ENCODE measurements at regions not wholly inside any gene's neighbourhood (a gene's known extent, or its start where the extent isn't known, plus 50 kb on each side); places are given as distances from the start of the nearest gene placed in this dataset.

GRCh38 chr6:67898875-67899274, 736.2 kb upstream of the ADGRB3 start:
- H3K4me3 ChIP-seq (ENCODE audit: low read depth, low read length): no peak overlapping the region
- DNase-seq (ENCODE audit: low read depth, low spot score): no peak
- TF ChIP-seq, protein P1, sequence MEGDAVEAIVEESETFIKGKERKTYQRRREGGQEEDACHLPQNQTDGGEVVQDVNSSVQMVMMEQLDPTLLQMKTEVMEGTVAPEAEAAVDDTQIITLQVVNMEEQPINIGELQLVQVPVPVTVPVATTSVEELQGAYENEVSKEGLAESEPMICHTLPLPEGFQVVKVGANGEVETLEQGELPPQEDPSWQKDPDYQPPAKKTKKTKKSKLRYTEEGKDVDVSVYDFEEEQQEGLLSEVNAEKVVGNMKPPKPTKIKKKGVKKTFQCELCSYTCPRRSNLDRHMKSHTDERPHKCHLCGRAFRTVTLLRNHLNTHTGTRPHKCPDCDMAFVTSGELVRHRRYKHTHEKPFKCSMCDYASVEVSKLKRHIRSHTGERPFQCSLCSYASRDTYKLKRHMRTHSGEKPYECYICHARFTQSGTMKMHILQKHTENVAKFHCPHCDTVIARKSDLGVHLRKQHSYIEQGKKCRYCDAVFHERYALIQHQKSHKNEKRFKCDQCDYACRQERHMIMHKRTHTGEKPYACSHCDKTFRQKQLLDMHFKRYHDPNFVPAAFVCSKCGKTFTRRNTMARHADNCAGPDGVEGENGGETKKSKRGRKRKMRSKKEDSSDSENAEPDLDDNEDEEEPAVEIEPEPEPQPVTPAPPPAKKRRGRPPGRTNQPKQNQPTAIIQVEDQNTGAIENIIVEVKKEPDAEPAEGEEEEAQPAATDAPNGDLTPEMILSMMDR (IDR thresholded peaks at IDR 0.05; ENCODE audit: insufficient read depth, low read length, missing control alignments): no peak
- ChIA-PET CTCF (no interaction called here), POLR2A (no interaction called here)

DNA sequence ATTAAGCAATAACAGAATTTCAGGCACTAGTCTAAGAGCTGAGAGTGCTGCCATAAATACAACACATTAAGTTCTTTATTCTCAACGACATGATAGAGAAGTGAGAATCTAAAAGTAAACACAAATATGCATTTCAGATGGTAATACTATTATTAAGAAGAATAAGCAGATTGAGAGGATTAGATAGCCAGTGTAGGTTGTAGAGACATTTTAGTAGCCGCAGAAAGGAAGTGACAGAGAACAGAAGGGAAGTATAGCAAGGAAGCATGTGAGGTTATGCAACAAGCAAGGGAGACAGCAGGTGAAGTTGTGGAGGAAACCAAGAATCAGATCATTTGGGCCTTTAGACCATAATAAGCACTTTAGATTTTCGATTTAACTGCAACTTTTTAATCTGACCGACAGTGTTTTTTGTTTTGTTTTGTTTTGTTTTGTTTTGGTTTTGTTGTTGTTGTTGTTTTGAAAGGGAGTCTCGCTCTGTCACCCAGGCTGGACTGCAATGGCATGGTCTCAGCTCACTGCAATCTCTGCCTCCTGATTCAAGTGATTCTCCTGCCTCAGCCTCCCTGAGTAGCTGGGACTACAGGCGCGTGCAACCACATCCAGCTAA, 737.0 kb upstream of the ADGRB3 start:
- POLR2A ChIA-PET: no interaction called here
- DNase-seq (ENCODE audit: low read depth, low spot score): no peak
- TF ChIP-seq, protein P1 (IDR thresholded peaks at IDR 0.05; ENCODE audit: insufficient read depth, low read length, missing control alignments): no peak
- no peak overlapping the region for H3K4me3 ChIP-seq (ENCODE audit: low read depth, low read length)
- CTCF ChIA-PET: no interaction called here

- no peak for DNase-seq (ENCODE audit: low read depth, low spot score)
- CTCF ChIA-PET: no interaction called here
Measured at GRCh38 chr6:67896476-67896875, 738.6 kb upstream of the ADGRB3 start.

GRCh38 chr6:67889682-67889995, 745.4 kb upstream of the ADGRB3 start:
- CTCF ChIA-PET: no interaction called here
- no peak overlapping the region for H3K4me3 ChIP-seq (ENCODE audit: low read depth, low read length)
- DNase-seq (ENCODE audit: low read depth, low spot score): no peak
- POLR2A ChIA-PET: no interaction called here
- TF ChIP-seq, protein P1 (IDR thresholded peaks at IDR 0.05; ENCODE audit: insufficient read depth, low read length, missing control alignments): no peak

More at GRCh38 chr6:67896476-67896875, 738.6 kb upstream of the ADGRB3 start:
- POLR2A ChIA-PET: no interaction called here
- TF ChIP-seq, protein P1 (IDR thresholded peaks at IDR 0.05; ENCODE audit: insufficient read depth, low read length, missing control alignments): no peak
- no peak overlapping the region for H3K4me3 ChIP-seq (ENCODE audit: low read depth, low read length)

DNA sequence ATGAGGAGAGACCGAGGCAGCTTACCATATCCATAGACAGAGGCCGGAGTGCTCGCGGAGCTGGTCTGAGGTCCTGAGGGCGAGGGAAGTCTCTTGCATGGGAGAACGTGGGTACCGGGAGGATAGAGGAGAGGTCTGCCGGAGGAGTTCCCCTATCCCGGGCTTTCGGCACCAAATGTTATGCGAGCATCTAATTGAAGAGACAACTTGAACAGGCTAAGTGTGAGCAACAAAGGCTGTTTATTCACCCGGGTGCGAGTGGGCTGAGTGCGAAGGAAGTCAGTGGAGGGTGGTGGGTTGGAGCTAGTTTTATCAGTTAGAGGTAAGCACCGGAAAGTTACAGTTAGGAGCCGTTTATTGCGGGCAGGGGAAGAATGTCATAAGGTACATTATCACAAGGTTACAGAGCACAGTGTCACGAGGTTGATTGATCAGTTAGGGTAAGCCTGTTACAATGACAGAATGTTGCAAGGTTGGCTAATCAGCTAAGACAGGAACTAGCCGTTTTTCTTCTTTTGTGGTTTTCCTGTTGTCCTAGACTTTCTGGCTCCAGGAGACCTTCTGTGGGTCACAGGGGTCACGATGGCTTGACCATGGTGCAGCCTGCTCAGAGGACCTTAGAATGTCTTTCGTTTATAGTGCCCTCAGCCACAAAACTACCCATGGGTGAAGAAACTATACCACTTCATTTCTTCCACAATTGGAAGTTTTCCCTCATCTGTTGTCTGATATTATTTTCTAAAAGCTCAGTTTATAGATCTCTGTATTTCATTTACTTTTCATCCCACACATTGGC, 746.0 kb upstream of the ADGRB3 start:
- CTCF ChIA-PET: no interaction called here
- DNase-seq (ENCODE audit: low read depth, low spot score): no peak
- no peak overlapping the region for H3K4me3 ChIP-seq (ENCODE audit: low read depth, low read length)
- POLR2A ChIA-PET: no interaction called here
- TF ChIP-seq, protein P1 (IDR thresholded peaks at IDR 0.05; ENCODE audit: insufficient read depth, low read length, missing control alignments): no peak

GRCh38 chr6:67888546-67888885, 746.6 kb upstream of the ADGRB3 start:
- ChIA-PET CTCF (no interaction called here), POLR2A (no interaction called here)
- TF ChIP-seq, protein P1 (IDR thresholded peaks at IDR 0.05; ENCODE audit: insufficient read depth, low read length, missing control alignments): no peak
- DNase-seq (ENCODE audit: low read depth, low spot score): no peak
- H3K4me3 ChIP-seq (ENCODE audit: low read depth, low read length): no peak overlapping the region

All from AG04449 (cell line).